ENCODE measurements at regions not wholly inside any gene's neighbourhood (a gene's known extent, or its start where the extent isn't known, plus 50 kb on each side); places are given as distances from the start of the nearest gene placed in this dataset.

DNA sequence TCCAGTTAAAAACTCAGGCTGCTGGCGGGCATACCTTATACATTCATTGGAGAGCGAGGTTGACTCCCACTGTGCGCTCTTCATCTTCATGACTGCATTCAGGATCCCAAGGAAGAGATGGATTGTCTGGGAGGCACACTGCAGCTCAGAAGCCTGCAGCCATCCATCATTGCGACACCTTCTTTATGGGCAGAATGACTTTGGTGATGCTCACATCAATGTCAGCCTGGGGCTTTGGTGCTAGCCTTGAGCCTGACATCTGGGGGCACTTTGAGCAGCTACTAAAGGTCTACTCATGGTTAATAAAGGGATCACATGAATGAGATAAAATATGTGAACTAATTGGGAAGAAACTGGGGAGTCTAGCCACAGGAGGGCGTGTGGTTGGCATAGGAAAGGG is 229.3 kb downstream of the PRDM2 start:
- no peaks in the 10 kb centered on the region for H3K9me3 Mint-ChIP-seq
- no peak overlapping the region for H3K4me3 Mint-ChIP-seq
- POLR2A ChIA-PET, result no interaction called here
- no peaks in the 10 kb centered on the region for H3K36me3 Mint-ChIP-seq
- peaks cover 4 to 61% (median 17%) of the 10 kb centered on the region in 5 donors for H3K27me3 Mint-ChIP-seq
- ATAC-seq (no peak), DNase-seq (no peak)
- H3K4me1 Mint-ChIP-seq, result no peaks in the 10 kb centered on the region
- no peak overlapping the region for H3K27ac Mint-ChIP-seq

DNA sequence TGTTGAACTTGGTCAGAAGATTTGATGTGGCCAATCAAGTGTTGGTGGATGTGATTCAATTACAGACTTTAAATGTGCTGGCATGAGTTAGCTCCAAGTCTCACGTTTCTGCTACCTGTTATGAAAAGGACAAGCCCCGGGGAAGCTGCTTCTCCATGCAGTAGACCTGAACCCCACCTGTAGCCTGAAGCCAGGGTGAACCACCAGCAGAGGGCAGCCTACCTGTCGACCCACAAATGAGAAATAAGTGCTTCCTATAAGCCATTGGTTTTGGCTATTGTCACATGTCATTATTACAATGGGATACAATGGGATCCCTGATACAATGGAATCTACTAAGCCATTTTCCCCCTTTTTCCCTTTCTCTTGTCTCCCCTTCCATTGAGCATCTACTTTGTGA is 230.2 kb downstream of the PRDM2 start:
- Mint-ChIP-seq H3K9me3 (no peaks in the 10 kb centered on the region), H3K4me1 (no peaks in the 10 kb centered on the region), H3K27me3 (peaks cover 5 to 60% (median 10%) of the 10 kb centered on the region in 5 donors), H3K36me3 (no peaks in the 10 kb centered on the region), H3K27ac (no peak overlapping the region), H3K4me3 (no peak overlapping the region)
- POLR2A ChIA-PET, result no interaction called here
- DNase-seq (peak in 3 of 10 donors; percentile 4 to 66 (median 5)), ATAC-seq (no peak)

DNA sequence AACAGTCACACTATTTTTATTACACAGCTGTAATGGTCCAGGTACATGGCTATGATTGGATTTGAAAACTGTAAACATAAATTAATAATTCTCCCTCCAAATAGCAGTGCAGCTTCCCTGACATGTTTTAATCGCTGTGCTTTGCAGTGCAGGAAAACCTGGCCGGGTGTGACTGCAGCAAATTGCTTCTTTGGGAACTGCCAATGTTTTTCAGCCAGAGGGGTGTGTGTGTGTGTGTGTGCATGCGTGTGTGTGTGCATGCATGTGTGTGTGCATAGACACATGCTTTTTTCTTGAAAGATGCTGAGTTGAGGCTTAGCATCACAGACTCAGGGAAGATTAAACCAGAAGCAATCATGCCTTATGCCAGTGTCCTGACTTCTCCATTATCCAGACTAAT is 231.2 kb downstream of the PRDM2 start:
- H3K36me3 Mint-ChIP-seq, result no peaks in the 10 kb centered on the region
- POLR2A ChIA-PET, result no interaction called here
- DNase-seq (no peak), ATAC-seq (no peak)
- peaks cover 0 to 52% (median 5%) of the 10 kb centered on the region in 5 donors for H3K27me3 Mint-ChIP-seq
- H3K9me3 Mint-ChIP-seq, result no peaks in the 10 kb centered on the region
- no peaks in the 10 kb centered on the region for H3K4me1 Mint-ChIP-seq
- no peak overlapping the region for H3K27ac Mint-ChIP-seq
- no peak overlapping the region for H3K4me3 Mint-ChIP-seq

DNA sequence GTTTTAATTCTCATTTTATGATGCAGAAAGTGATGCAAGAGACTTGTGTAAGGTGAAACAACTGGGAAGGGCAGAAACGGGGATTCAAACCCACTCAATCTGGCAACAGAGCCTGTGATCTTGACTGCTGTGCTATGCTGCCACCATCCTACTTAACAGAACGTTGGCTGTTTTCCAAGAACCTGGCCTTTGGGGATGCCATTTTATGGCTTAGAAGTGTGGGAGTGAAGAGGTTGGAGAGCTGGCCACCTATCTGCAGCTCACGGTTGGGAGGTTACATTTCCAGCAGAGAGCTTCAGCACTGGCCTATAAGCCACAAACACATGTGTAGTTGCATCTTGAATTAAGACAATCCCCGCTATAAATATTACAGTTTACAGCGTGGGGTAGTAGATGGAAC is 235.3 kb downstream of the PRDM2 start:
- POLR2A ChIA-PET, result no interaction called here
- no peaks in the 10 kb centered on the region for H3K36me3 Mint-ChIP-seq
- no peak overlapping the region for H3K27ac Mint-ChIP-seq
- DNase-seq (no peak), ATAC-seq (no peak)
- H3K9me3 Mint-ChIP-seq, result peaks cover 0 to 3% (median 0%) of the 10 kb centered on the region in 9 donors
- H3K4me3 Mint-ChIP-seq, result no peak overlapping the region
- H3K27me3 Mint-ChIP-seq, result peaks cover 7 to 24% (median 19%) of the 10 kb centered on the region in 5 donors
- no peaks in the 10 kb centered on the region for H3K4me1 Mint-ChIP-seq

DNA sequence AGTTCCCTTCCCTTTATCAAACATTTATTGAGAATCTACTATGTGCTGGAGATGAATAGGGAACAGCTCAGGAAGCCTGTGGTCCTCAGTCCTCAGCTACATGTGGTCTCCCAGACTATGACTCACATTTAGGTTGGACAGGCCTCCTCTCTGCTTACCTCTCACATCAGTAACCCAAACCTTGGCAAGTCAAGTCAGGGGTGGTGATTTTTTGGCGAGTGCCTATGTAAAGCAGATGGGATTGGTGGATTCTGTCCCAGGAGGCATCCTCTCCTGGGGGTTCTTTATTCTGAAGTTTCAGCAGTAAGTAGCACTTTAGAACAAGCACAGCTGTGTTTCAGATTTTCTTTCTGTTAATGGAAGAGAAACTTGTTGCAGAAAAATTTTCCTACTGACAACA is 241.3 kb downstream of the PRDM2 start:
- Mint-ChIP-seq H3K9me3 (peaks cover 4 to 21% (median 12%) of the 10 kb centered on the region in 9 donors), H3K4me3 (no peak overlapping the region), H3K27ac (no peak overlapping the region), H3K4me1 (no peaks in the 10 kb centered on the region), H3K36me3 (peaks cover 0 to 15% (median 4%) of the 10 kb centered on the region in 3 donors), H3K27me3 (peaks cover 6 to 21% (median 19%) of the 10 kb centered on the region in 5 donors)
- POLR2A ChIA-PET, result no interaction called here
- ATAC-seq, result no peak
- DNase-seq, result no peak

DNA sequence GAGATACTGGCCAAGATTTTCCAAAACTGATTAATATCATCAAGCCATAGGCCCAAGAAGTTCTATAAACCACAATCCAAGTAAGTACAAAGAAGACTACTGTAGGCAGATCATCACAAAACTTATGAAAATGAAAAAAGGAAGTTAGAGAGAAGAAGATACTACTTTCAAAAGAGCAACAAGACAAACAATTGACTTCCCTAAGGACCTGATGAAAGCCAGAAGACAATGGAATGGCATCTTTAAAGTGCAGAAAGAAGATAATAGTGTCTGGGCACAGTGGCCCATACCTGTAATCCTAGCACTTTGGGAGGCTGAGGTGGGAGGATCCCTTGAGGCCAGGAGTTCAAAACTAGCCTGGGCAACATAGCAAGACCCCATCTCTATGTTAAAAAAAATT is 243.1 kb downstream of the PRDM2 start:
- POLR2A ChIA-PET, result no interaction called here
- no peaks in the 10 kb centered on the region for H3K4me1 Mint-ChIP-seq

DNA sequence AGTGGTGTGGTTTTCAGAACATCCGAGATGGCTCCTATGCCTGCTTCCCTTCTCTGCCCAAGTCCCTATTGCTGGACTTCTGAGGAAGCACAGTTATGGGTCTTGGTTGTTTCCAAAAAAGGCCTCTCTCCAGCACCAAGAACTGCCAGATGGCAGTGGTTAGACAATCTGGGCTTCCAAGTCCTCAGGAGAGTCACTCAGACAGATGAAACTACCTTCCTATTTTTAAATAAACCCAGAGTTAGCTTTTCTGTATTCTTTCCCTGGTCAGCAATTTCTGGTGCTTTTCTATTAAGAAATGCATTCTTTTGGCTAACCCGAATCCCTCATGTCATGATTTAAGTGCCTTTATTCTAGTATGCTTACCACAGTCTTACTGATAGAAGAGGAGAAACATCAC is 245.9 kb downstream of the PRDM2 start:
- peaks cover 2 to 21% (median 10%) of the 10 kb centered on the region in 5 donors for H3K27me3 Mint-ChIP-seq
- ATAC-seq, result no peak
- peaks cover 0 to 15% (median 4%) of the 10 kb centered on the region in 3 donors for H3K36me3 Mint-ChIP-seq
- peaks cover 4 to 21% (median 11%) of the 10 kb centered on the region in 9 donors for H3K9me3 Mint-ChIP-seq
- no peak for DNase-seq
- H3K4me3 Mint-ChIP-seq, result no peak overlapping the region
- no peak overlapping the region for H3K27ac Mint-ChIP-seq
- H3K4me1 Mint-ChIP-seq, result no peaks in the 10 kb centered on the region
- POLR2A ChIA-PET, result no interaction called here

More for the DNA sequence above, 243.1 kb downstream of the PRDM2 start:
- Mint-ChIP-seq H3K36me3 (peaks cover 0 to 15% (median 4%) of the 10 kb centered on the region in 3 donors), H3K4me3 (no peak overlapping the region), H3K27ac (no peak overlapping the region), H3K27me3 (peaks cover 2 to 23% (median 18%) of the 10 kb centered on the region in 5 donors), H3K9me3 (peaks cover 4 to 21% (median 12%) of the 10 kb centered on the region in 9 donors)
- no peak for DNase-seq
- no peak for ATAC-seq

DNA sequence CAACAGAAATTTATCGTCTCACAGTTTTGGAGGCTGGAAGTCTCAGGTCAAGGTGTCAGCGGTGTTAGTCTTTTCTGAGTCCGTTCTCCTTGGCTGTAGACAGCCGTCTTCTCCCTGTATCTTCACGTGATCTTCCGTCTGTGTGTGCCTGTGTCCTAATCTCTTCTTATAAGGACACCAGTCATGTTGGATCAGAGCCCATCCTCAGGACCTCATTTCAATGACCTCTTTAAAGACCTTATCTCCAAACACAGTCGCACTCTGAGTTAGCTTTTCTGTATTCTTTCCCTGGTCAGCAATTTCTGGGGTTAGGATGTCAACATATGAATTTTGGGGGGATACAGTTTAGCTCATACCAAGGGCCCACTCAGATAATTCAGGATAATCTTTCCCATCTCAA is 247.7 kb downstream of the PRDM2 start:
- peaks cover 1 to 22% (median 11%) of the 10 kb centered on the region in 5 donors for H3K27me3 Mint-ChIP-seq
- no peak for DNase-seq
- peaks cover 0 to 5% (median 0%) of the 10 kb centered on the region in 3 donors for H3K36me3 Mint-ChIP-seq
- H3K4me1 Mint-ChIP-seq, result no peaks in the 10 kb centered on the region
- H3K4me3 Mint-ChIP-seq, result no peak overlapping the region
- POLR2A ChIA-PET, result no interaction called here
- H3K27ac Mint-ChIP-seq, result no peak overlapping the region
- peaks cover 4 to 7% (median 5%) of the 10 kb centered on the region in 9 donors for H3K9me3 Mint-ChIP-seq
- ATAC-seq, result no peak

DNA sequence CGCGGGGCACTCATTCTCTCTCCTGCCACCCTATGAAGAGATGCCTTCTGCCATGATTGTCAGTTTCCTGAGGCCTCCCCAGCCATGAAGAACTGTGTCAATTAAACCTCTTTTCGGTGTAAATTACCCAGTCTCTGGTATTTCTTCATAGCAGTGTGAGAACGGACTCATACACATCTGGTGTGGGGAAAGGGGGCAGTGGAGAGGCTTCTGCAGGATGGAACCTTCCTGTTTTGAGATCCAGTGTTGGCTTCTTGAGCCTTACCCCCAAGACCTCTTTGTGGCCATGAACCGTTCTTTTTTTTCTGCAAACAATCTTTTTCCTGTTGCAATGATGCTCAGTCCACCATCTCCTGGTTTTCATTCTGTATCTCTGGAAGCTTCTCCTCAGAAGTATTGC is 248.4 kb downstream of the PRDM2 start:
- DNase-seq, result no peak
- POLR2A ChIA-PET, result no interaction called here
- H3K27me3 Mint-ChIP-seq, result peaks cover 1 to 22% (median 11%) of the 10 kb centered on the region in 5 donors
- H3K9me3 Mint-ChIP-seq, result no peaks in the 10 kb centered on the region
- ATAC-seq, result no peak
- no peak overlapping the region for H3K4me3 Mint-ChIP-seq
- H3K27ac Mint-ChIP-seq, result no peak overlapping the region
- H3K36me3 Mint-ChIP-seq, result no peaks in the 10 kb centered on the region
- H3K4me1 Mint-ChIP-seq, result no peaks in the 10 kb centered on the region

DNA sequence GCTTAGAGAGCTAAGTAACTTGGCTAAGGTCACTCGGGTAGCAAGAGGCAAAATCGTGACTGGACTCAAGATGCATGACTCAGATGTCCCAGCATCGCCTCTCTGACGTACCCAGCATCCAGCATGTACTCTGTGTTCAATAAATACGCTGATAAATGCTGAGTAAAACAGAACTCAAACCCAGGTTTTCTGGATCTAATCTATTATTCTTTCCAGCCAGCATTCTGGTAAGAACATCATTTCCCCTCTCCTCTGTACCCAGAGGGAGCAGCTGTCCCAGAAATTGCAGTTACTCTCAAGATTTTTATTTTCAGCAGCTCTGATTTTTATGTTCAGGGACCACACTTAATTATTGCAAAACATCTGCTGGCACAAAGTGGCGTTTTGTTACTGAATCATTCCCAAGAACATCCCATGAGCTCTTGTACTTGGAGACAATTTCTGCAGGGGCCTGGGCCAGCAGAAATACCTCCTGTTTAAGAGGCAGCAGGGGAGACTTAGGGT is 249.0 kb downstream of the PRDM2 start:
- ATAC-seq, result no peak
- no peak for DNase-seq
- H3K4me3 Mint-ChIP-seq, result no peak overlapping the region
- H3K36me3 Mint-ChIP-seq, result no peaks in the 10 kb centered on the region
- H3K4me1 Mint-ChIP-seq, result no peaks in the 10 kb centered on the region
- H3K9me3 Mint-ChIP-seq, result no peaks in the 10 kb centered on the region
- H3K27me3 Mint-ChIP-seq, result peaks cover 1 to 21% (median 11%) of the 10 kb centered on the region in 5 donors
- no peak overlapping the region for H3K27ac Mint-ChIP-seq
- POLR2A ChIA-PET, result no interaction called here

DNA sequence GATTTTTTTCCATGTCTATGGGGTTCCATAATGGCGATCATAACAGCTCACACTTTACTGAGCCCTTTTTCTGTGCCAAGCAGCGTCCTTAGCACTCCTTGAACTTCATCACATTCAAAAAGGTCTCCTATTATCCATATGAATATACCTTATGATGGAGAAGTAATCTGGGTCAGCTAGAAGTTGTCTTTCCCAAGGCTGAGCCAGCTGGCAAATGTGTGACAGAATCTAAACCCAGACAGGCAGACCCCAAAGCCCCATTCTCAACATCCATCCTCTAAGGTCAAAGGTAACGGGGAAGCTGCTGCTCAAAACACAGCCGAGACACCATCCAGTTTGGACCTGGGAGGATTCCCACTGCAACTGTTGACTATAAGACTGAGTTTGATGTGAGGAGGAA is 249.6 kb downstream of the PRDM2 start:
- ATAC-seq (no peak), DNase-seq (no peak)
- Mint-ChIP-seq H3K27me3 (peaks cover 1 to 16% (median 11%) of the 10 kb centered on the region in 5 donors), H3K36me3 (no peaks in the 10 kb centered on the region), H3K9me3 (no peaks in the 10 kb centered on the region), H3K4me1 (no peaks in the 10 kb centered on the region), H3K27ac (no peak overlapping the region), H3K4me3 (no peak overlapping the region)
- POLR2A ChIA-PET, result no interaction called here

DNA sequence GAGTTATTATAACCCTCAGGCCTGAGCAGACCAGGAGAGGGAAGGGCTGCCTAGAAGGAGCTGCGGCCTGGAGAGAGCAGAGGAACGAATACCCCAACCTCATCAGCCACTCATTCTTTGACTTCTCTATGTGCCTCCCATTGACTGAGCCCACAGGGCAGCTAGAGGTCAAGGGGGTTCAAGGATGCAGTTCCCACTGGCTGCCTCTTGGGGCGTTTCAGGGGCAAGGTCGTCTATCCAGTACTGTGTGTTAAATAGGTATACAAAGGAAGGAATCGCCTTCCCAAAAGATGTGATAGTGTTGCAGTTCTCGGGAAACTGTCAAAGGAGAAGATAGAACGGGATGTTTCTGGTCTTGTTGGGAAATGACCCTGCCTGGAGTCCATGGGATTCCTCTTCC is 250.6 kb downstream of the PRDM2 start:
- Mint-ChIP-seq H3K36me3 (no peaks in the 10 kb centered on the region), H3K4me3 (no peak overlapping the region), H3K27me3 (peaks cover 0 to 16% (median 11%) of the 10 kb centered on the region in 5 donors), H3K4me1 (no peaks in the 10 kb centered on the region), H3K9me3 (no peaks in the 10 kb centered on the region), H3K27ac (no peak overlapping the region)
- ATAC-seq (no peak), DNase-seq (no peak)
- POLR2A ChIA-PET, result no interaction called here

DNA sequence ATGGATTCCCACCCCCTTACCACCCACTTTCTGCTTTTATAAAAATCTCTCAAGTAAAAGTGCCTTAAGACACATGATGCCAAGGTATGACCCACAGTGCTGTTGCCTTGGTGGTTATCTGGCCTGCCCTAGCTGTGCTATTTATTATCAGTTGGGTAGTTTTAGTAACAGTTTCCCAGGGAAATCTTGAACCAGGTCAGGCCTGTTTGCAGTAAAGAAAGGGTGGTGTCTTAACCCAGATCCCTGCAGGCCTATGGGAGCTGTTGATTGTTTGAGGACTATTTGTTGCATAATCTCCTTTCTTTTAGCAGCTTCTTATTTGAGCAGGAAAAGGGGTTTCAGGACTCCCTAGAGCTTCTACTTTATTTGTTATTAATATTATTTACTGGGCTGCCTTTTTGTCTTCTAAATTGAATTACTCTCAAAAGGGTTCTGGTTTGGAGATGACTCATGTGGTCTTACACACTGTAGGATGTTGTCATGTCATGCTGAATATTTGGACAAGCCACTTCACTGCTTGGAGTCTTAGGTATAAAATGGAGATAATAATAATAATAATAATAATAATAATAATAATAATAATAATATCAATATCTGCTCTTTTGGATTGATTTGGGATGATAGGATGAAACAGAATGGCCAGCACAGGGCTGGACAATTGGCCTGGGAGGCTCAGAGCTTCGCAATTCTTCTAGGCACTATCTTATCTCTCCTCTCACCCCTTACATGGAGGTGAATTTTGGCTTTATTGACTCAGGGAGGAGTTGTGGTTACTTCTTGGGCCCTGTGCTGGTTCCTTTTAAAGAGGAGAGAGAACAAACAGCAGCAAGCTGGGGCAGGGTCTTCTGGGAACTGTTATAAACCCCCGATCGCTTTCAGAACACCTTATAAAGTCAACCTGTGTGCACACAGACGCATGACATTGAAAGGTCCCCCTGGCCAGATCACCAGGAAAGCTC is 252.1 kb downstream of the PRDM2 start:
- POLR2A ChIA-PET, result no interaction called here
- H3K27me3 Mint-ChIP-seq, result peaks cover 0 to 24% (median 15%) of the 10 kb centered on the region in 5 donors
- DNase-seq (no peak), ATAC-seq (no peak)
- no peaks in the 10 kb centered on the region for H3K4me1 Mint-ChIP-seq
- no peak overlapping the region for H3K27ac Mint-ChIP-seq
- H3K9me3 Mint-ChIP-seq, result no peaks in the 10 kb centered on the region
- H3K4me3 Mint-ChIP-seq, result no peak overlapping the region
- H3K36me3 Mint-ChIP-seq, result no peaks in the 10 kb centered on the region

Data from naive thymus-derived CD8-positive, alpha-beta T cell (primary cell).